ENCODE measurements at regions not wholly inside any gene's neighbourhood (a gene's known extent, or its start where the extent isn't known, plus 50 kb on each side); places are given as distances from the start of the nearest gene placed in this dataset.

GRCh38 chr18:76736309-76736708, 86.0 kb upstream of the ZNF236 start:
- TF ChIP-seq SP1 (IDR thresholded peaks at IDR 0.05; ENCODE audit: low read depth, low read length), result no peak
- TF ChIP-seq HDAC2 (IDR thresholded peaks at IDR 0.05; ENCODE audit: borderline replicate concordance in 1 of 2, low read depth in 2 of 2, low read length in 2 of 2), result no peak
- TF ChIP-seq EZH2 (IDR thresholded peaks at IDR 0.05; ENCODE audit: low read depth, low read length, severe bottlenecking), result no peak
- TF ChIP-seq TBP (IDR thresholded peaks at IDR 0.05; ENCODE audit: low read depth, low read length), result no peak
- TF ChIP-seq YY1 (IDR thresholded peaks at IDR 0.05; ENCODE audit: low read depth, low read length), result no peak
- no peak for TF ChIP-seq RNF2 (IDR thresholded peaks at IDR 0.05; ENCODE audit: borderline replicate concordance, low read depth, low read length, missing control alignments, poor library complexity, severe bottlenecking)
- no peak for TF ChIP-seq BRCA1 (IDR thresholded peaks at IDR 0.05; ENCODE audit: low read depth, low read length)
- no peak for TF ChIP-seq CTCF (IDR thresholded peaks at IDR 0.05; ENCODE audit: control extremely low read depth in 1 of 3, insufficient read depth in 1 of 3, low read depth in 1 of 3, low read length in 3 of 3)
- no peak for TF ChIP-seq EP300 (IDR thresholded peaks at IDR 0.05; ENCODE audit: borderline replicate concordance in 1 of 2, low read depth in 2 of 2, low read length in 2 of 2)
- no peak for TF ChIP-seq SRF (IDR thresholded peaks at IDR 0.05; ENCODE audit: low read depth, low read length)
- no peak for TF ChIP-seq POLR2A (IDR thresholded peaks at IDR 0.05; ENCODE audit: control extremely low read depth in 1 of 2, low read depth in 2 of 2, low read length in 2 of 2)
- TF ChIP-seq ZNF274 (IDR thresholded peaks at IDR 0.05; ENCODE audit: borderline replicate concordance, extremely low read depth, low read length), result no peak
- TF ChIP-seq SIN3A (conservative IDR thresholded peaks at IDR 0.05 in 1 of 2, IDR thresholded peaks at IDR 0.05 in 1 of 2; ENCODE audit: low read depth in 1 of 2, low read length in 2 of 2), result no peak
- no peak for TF ChIP-seq POLR2AphosphoS5 (IDR thresholded peaks at IDR 0.05; ENCODE audit: low read depth, low read length)

Measured in H1 (cell line).